ENCODE measurements at regions not wholly inside any gene's neighbourhood (a gene's known extent, or its start where the extent isn't known, plus 50 kb on each side); places are given as distances from the start of the nearest gene placed in this dataset.

DNA sequence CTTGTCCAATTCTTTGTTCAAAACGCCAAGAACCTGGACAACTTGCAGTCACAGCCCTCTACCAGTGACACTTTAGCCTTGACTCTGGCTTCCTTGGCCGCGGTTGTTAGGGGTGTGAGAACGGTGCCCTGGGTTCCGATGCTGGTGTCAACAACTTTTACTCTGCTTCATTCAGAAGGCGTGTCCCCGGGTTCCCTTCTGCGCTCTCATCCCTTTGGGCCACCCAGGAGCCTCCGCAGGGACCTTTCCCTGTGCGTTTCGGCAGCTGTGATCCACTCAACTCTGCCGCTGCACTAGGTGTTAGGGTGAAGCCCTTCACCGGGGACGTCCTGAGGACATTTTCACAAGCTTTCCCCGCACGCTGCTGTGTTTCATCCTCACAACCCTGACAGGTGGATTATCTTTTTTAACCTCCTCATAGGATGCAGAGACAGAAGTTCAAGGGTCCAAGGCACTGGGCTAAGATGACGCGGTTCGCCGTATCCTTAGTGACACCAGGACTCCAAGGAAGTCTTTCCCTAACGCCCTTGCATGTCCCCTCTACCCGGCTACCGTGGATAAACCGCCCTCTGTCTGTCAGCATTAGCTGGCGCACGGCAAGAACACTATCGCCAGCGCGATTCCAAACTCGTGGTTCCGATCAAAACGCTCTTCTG is 133.5 kb upstream of the SHH start:
- Histone ChIP-seq H2BK20ac (ENCODE audit: low read depth, low read length) (no peak overlapping the region), H3K36me3 (ENCODE audit: control insufficient read depth, insufficient read depth, low read length) (no peaks in the 10 kb centered on the region), H3K27ac (ENCODE audit: insufficient read depth, low read length) (no peak overlapping the region), H4K20me1 (ENCODE audit: insufficient read depth, low read length) (no peaks in the 10 kb centered on the region), H3K27me3 (ENCODE audit: control insufficient read depth, insufficient read depth, low read length) (no peaks in the 10 kb centered on the region), H4K8ac (ENCODE audit: low read depth in 2 of 2, low read length in 2 of 2) (no peak overlapping the region), H3K23ac (ENCODE audit: low read depth, low read length) (no peak overlapping the region), H3K9ac (ENCODE audit: low read depth, low read length) (no peak overlapping the region), H3K4me3 (ENCODE audit: insufficient read depth, low read depth, low read length) (no peak overlapping the region), H3K9me3 (ENCODE audit: control insufficient read depth, insufficient read depth, low read length) (peaks cover 14% of the 10 kb centered on the region), H2AFZ (replicated peaks; ENCODE audit: low read length, poor library complexity) (no peak overlapping the region), H3K4me2 (ENCODE audit: low read depth, low read length) (no peak overlapping the region), H3K18ac (ENCODE audit: low read depth, low read length) (no peak overlapping the region), H3K4me1 (ENCODE audit: control insufficient read depth, insufficient read depth, low read length) (peaks cover 2% of the 10 kb centered on the region), H2AK9ac (replicated peaks; ENCODE audit: low read depth, low read length, poor library complexity) (no peak overlapping the region), H4K91ac (ENCODE audit: insufficient read depth, low read depth, low read length) (no peak overlapping the region), H4K5ac (ENCODE audit: low read depth, low read length) (no peak overlapping the region), H3K14ac (replicated peaks; ENCODE audit: low read depth, low read length) (no peak overlapping the region), H3K9me1 (ENCODE audit: insufficient read depth, low read length) (no peaks in the 10 kb centered on the region), H3K4ac (ENCODE audit: low read depth, low read length) (no peak overlapping the region), H2BK15ac (ENCODE audit: low read depth, low read length) (no peak overlapping the region), H2BK5ac (ENCODE audit: low read depth, low read length, poor library complexity, severe bottlenecking) (no peak overlapping the region), H2BK120ac (ENCODE audit: low read depth, low read length) (no peak overlapping the region), H2AK5ac (ENCODE audit: low read depth, low read length) (no peak overlapping the region), H3K56ac (ENCODE audit: extremely low read depth, insufficient read depth, low read length) (no peak overlapping the region), H3K79me1 (ENCODE audit: low read depth in 1 of 2, low read length in 2 of 2) (no peaks in the 10 kb centered on the region)
- ChIA-PET POLR2A (ENCODE audit: unreplicated experiment) (no interaction called here), CTCF (no interaction called here)
- in situ Hi-C loops (cut with MboI; ENCODE audit: low sequenced_read_pairs) (no loop called here), dilution Hi-C loops (cut with HindIII; ENCODE audit: low sequenced_read_pairs, unreplicated experiment) (no loop called here), intact Hi-C loops (cut with micrococcal nuclease) (no loop called here)
- BruUV-seq (replicated peaks), result no TSS peak
- TF ChIP-seq RAD21 (IDR thresholded peaks at IDR 0.05; ENCODE audit: low read length) (no peak), FOS (IDR thresholded peaks at IDR 0.05; ENCODE audit: low read depth, low read length) (no peak), CHD1 (IDR thresholded peaks at IDR 0.05; ENCODE audit: low read depth, low read length) (no peak), MAZ (IDR thresholded peaks at IDR 0.05; ENCODE audit: borderline replicate concordance, low read depth, low read length) (no peak), ELK1 (IDR thresholded peaks at IDR 0.05; ENCODE audit: borderline replicate concordance, low read depth, low read length) (no peak), NFE2L2 (IDR thresholded peaks at IDR 0.05; ENCODE audit: low read depth, low read length) (no peak), MXI1 (IDR thresholded peaks at IDR 0.05; ENCODE audit: borderline replicate concordance, low read depth, low read length) (no peak), POLR2A (IDR thresholded peaks at IDR 0.05; ENCODE audit: low read depth, low read length) (no peak), RCOR1 (IDR thresholded peaks at IDR 0.05; ENCODE audit: insufficient replicate concordance, low read length) (no peak), BHLHE40 (IDR thresholded peaks at IDR 0.05; ENCODE audit: low read depth, low read length) (no peak), CEBPB (IDR thresholded peaks at IDR 0.05; ENCODE audit: low read depth, low read length) (no peak), MAFK (IDR thresholded peaks at IDR 0.05; ENCODE audit: low read depth, low read length) (no peak), RFX5 (IDR thresholded peaks at IDR 0.05; ENCODE audit: low read depth, low read length) (no peak), SMC3 (IDR thresholded peaks at IDR 0.05; ENCODE audit: low read depth, low read length) (no peak)
- TF ChIP-seq, protein P1, sequence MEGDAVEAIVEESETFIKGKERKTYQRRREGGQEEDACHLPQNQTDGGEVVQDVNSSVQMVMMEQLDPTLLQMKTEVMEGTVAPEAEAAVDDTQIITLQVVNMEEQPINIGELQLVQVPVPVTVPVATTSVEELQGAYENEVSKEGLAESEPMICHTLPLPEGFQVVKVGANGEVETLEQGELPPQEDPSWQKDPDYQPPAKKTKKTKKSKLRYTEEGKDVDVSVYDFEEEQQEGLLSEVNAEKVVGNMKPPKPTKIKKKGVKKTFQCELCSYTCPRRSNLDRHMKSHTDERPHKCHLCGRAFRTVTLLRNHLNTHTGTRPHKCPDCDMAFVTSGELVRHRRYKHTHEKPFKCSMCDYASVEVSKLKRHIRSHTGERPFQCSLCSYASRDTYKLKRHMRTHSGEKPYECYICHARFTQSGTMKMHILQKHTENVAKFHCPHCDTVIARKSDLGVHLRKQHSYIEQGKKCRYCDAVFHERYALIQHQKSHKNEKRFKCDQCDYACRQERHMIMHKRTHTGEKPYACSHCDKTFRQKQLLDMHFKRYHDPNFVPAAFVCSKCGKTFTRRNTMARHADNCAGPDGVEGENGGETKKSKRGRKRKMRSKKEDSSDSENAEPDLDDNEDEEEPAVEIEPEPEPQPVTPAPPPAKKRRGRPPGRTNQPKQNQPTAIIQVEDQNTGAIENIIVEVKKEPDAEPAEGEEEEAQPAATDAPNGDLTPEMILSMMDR (conservative IDR thresholded peaks at IDR 0.05; ENCODE audit: low read depth, low read length), result no peak
- TF ChIP-seq, protein P2, sequence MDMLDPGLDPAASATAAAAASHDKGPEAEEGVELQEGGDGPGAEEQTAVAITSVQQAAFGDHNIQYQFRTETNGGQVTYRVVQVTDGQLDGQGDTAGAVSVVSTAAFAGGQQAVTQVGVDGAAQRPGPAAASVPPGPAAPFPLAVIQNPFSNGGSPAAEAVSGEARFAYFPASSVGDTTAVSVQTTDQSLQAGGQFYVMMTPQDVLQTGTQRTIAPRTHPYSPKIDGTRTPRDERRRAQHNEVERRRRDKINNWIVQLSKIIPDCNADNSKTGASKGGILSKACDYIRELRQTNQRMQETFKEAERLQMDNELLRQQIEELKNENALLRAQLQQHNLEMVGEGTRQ (IDR thresholded peaks at IDR 0.05; ENCODE audit: low read depth, low read length), result no peak
- DNase-seq, result no peak
- WGBS, 2 experiments (ENCODE audit: extremely low coverage in 2 of 2, insufficient read length in 1 of 2), result 86% methylated on average over 17 of the region's 32 CpGs; no CpG with 5 or more reads in 1 of the 2 experiments
- no peak for ATAC-seq (ENCODE audit: low read depth)
